GM23338 (cell line): ENCODE measurements at regions not wholly inside any gene's neighbourhood (a gene's known extent, or its start where the extent isn't known, plus 50 kb on each side); places are given as distances from the start of the nearest gene placed in this dataset.

Experiments used
- ATAC-seq: fragments of 200-7000 bp; cut with Tn5 transposase; 3 replicates; pipeline ENCODE4 v1.9.1; 2020
- DNase-seq: peaks from one replicate; pipeline ENCODE4 v3.0.0-alpha.2; 2015; ENCODE audit warnings: low spot score
- H2AFZ ChIP-seq: fragments of 200-600 bp; sonication (generic); 2 replicates; pipeline ENCODE4 v1.8.0; 2016; ENCODE audit warnings: antibody characterized with exemption, mild to moderate bottlenecking, moderate library complexity
- H3F3A ChIP-seq: fragments of 200-600 bp; sonication (generic); replicated peaks from 2 replicates; pipeline ENCODE4 v1.8.0; 2017; ENCODE audit warnings: antibody characterized with exemption, mixed run types, low read depth
- H3K27ac ChIP-seq: fragments of 200-600 bp; sonication (generic); 2 replicates; pipeline ENCODE4 v1.6.1; 2016; ENCODE audit warnings: low read depth
- H3K27me3 ChIP-seq: fragments of 200-600 bp; sonication (generic); 2 replicates; pipeline ENCODE4 v1.8.0; 2016; ENCODE audit warnings: mild to moderate bottlenecking, mixed run types, moderate library complexity; ENCODE audit not compliant: insufficient read depth
- H3K36me3 ChIP-seq: fragments of 200-600 bp; sonication (generic); 2 replicates; pipeline ENCODE4 v1.8.0; 2016; ENCODE audit warnings: mild to moderate bottlenecking; ENCODE audit not compliant: insufficient read depth
- H3K4me1 ChIP-seq: fragments of 200-600 bp; sonication (generic); 2 replicates; pipeline ENCODE4 v1.8.0; 2016; ENCODE audit warnings: mild to moderate bottlenecking, moderate library complexity; ENCODE audit not compliant: insufficient read depth
- H3K4me2 ChIP-seq: fragments of 200-600 bp; sonication (generic); 2 replicates; pipeline ENCODE4 v1.7.1; 2017; ENCODE audit warnings: mixed run types
- H3K4me3 ChIP-seq: fragments of 200-600 bp; sonication (generic); 2 replicates; pipeline ENCODE4 v1.6.1; 2016; ENCODE audit warnings: mixed run types
- H3K79me2 ChIP-seq: fragments of 200-600 bp; sonication (generic); replicated peaks from 2 replicates; pipeline ENCODE4 v1.8.0; 2017; ENCODE audit warnings: mild to moderate bottlenecking; ENCODE audit not compliant: insufficient read depth
- H3K9me2 ChIP-seq: fragments of 200-600 bp; sonication (generic); 2 replicates; pipeline ENCODE4 v1.8.0; 2017; ENCODE audit not compliant: insufficient read depth
- H4K20me1 ChIP-seq: fragments of 200-600 bp; sonication (generic); replicated peaks from 2 replicates; pipeline ENCODE4 v1.8.0; 2017; ENCODE audit warnings: mild to moderate bottlenecking; ENCODE audit not compliant: insufficient read depth
- H3K27ac Mint-ChIP-seq: 2 replicates; pipeline ENCODE4 v1.8.0; 2020; ENCODE audit warnings: inconsistent platforms, mild to moderate bottlenecking, moderate library complexity, mixed read lengths
- H3K27me3 Mint-ChIP-seq: 3 replicates; pipeline ENCODE4 v1.8.0; 2022; ENCODE audit warnings: low read depth, mild to moderate bottlenecking, moderate library complexity, mixed read lengths, inconsistent platforms; ENCODE audit not compliant: insufficient read depth, poor library complexity
- H3K36me3 Mint-ChIP-seq: 3 replicates; pipeline ENCODE4 v1.8.0; 2021; ENCODE audit warnings: low read depth, mild to moderate bottlenecking, inconsistent platforms, moderate library complexity, mixed read lengths
- H3K4me1 Mint-ChIP-seq: 3 replicates; pipeline ENCODE4 v1.8.0; 2020; ENCODE audit warnings: mild to moderate bottlenecking, inconsistent platforms, mixed read lengths
- H3K4me3 Mint-ChIP-seq: 3 replicates; pipeline ENCODE4 v1.8.0; 2021; ENCODE audit warnings: moderate library complexity, mild to moderate bottlenecking, inconsistent platforms, mixed read lengths
- H3K9me3 Mint-ChIP-seq: 3 replicates; pipeline ENCODE4 v1.8.0; 2020; ENCODE audit warnings: moderate library complexity, mild to moderate bottlenecking, inconsistent platforms, mixed read lengths
- CREB1 ChIP-seq: fragments of 250-450 bp; sonication (Bioruptor Pico); IDR thresholded peaks from 2 replicates; pipeline ENCODE4 v1.5.0; 2020; ENCODE audit warnings: low read depth, mild to moderate bottlenecking, moderate library complexity
- CTCF ChIP-seq, 2 experiments: fragments of 200-600 bp in 1 of 2; sonication (generic) in 1 of 2; conservative IDR thresholded peaks; 2 replicates each; pipeline versions ENCODE4 v1.5.1 to v1.6.1; 2016 to 2017; ENCODE audit warnings: antibody characterized with exemption in 2 of 2, low read depth in 2 of 2, mild to moderate bottlenecking in 2 of 2, moderate library complexity in 1 of 2
- EZH2 ChIP-seq: fragments of 200-600 bp; sonication (generic); IDR thresholded peaks from one replicate; pipeline ENCODE4 v1.8.0; 2017; ENCODE audit warnings: antibody characterized with exemption, mild to moderate bottlenecking, low read depth; ENCODE audit not compliant: unreplicated experiment
- EZH2phosphoT487 ChIP-seq: fragments of 200-600 bp; sonication (generic); IDR thresholded peaks from one replicate; pipeline ENCODE4 v1.8.1; 2018; ENCODE audit warnings: antibody characterized with exemption; ENCODE audit not compliant: unreplicated experiment
- JUNB ChIP-seq: IDR thresholded peaks from one replicate; pipeline ENCODE4 v1.6.1; 2016; ENCODE audit warnings: antibody characterized with exemption; ENCODE audit not compliant: unreplicated experiment
- POLR2AphosphoS5 ChIP-seq: IDR thresholded peaks from 2 replicates; pipeline ENCODE4 v1.6.1; 2016; ENCODE audit warnings: antibody characterized with exemption, low read depth
- ZNF114 ChIP-seq: fragments of 250-450 bp; sonication (Bioruptor Pico); IDR thresholded peaks from 2 replicates; pipeline ENCODE4 v1.5.0; 2020; ENCODE audit warnings: mild to moderate bottlenecking, moderate library complexity
- ZNF462 ChIP-seq: fragments of 250-450 bp; sonication (Bioruptor Pico); IDR thresholded peaks from 2 replicates; pipeline ENCODE4 v1.5.0; 2020; ENCODE audit warnings: mild to moderate bottlenecking, moderate library complexity

GRCh38 chr12:91290354-91290753 lies 107.7 kb upstream of the DCN start (continued):
- TF ChIP-seq ZNF462 (CRISPR knock-in tag) (no peak), JUNB (no peak), EZH2phosphoT487 (no peak)

- Histone ChIP-seq H3K36me3 (no peaks in the 10 kb centered on the region), H3F3A (no peaks in the 10 kb centered on the region), H3K9me2 (peaks cover 3% of the 10 kb centered on the region; the same call in 1 of the 2 replicates), H3K79me2 (no peaks in the 10 kb centered on the region), H3K4me3 (no peak overlapping the region), H4K20me1 (no peaks in the 10 kb centered on the region), H2AFZ (no peak overlapping the region), H3K27me3 (no peaks in the 10 kb centered on the region), H3K27ac (no peak overlapping the region), H3K4me2 (no peak overlapping the region), H3K4me1 (no peaks in the 10 kb centered on the region)
- H3K4me3 Mint-ChIP-seq, result no peak overlapping the region
- H3K9me3 Mint-ChIP-seq, result no peaks in the 10 kb centered on the region
- no peaks in the 10 kb centered on the region for H3K27me3 Mint-ChIP-seq
- DNase-seq (no peak), ATAC-seq (no peak)
- no peak overlapping the region for H3K27ac Mint-ChIP-seq
- H3K36me3 Mint-ChIP-seq, result no peaks in the 10 kb centered on the region
- H3K4me1 Mint-ChIP-seq, result peaks cover 2% of the 10 kb centered on the region; the same call in 1 of the 3 replicates
- TF ChIP-seq ZNF462 (CRISPR knock-in tag) (no peak), CREB1 (CRISPR knock-in tag) (no peak), JUNB (no peak), POLR2AphosphoS5 (no peak), EZH2 (no peak), ZNF114 (CRISPR knock-in tag) (no peak), CTCF (conservative IDR thresholded peaks at IDR 0.05; ENCODE audit: low read depth in 2 of 2) (no peak), EZH2phosphoT487 (no peak)
Measured at GRCh38 chr12:91289906-91290305, 107.3 kb upstream of the DCN start.
